Liver (tissue), 2 donors: ENCODE measurements at regions not wholly inside any gene's neighbourhood (a gene's known extent, or its start where the extent isn't known, plus 50 kb on each side); places are given as distances from the start of the nearest gene placed in this dataset.

ENCODE experiments used
- TF ChIP-seq, protein P1 (sequence below): fragments of 150-350 bp; IDR thresholded peaks from 2 replicates; pipeline ENCODE4 v1.5.1; 2017; ENCODE audit warnings: improper control_type of control experiment, low read depth, low read length; ENCODE audit not compliant: missing input control
- TF ChIP-seq, protein P2 (sequence below): IDR thresholded peaks from 2 replicates; pipeline ENCODE4 v1.6.1; 2016; ENCODE audit warnings: antibody characterized with exemption
- TF ChIP-seq, protein P3 (sequence below): IDR thresholded peaks from 2 replicates; pipeline ENCODE4 v1.6.1; 2016; ENCODE audit warnings: antibody characterized with exemption, mild to moderate bottlenecking
- donor health status: healthy.

DNA sequence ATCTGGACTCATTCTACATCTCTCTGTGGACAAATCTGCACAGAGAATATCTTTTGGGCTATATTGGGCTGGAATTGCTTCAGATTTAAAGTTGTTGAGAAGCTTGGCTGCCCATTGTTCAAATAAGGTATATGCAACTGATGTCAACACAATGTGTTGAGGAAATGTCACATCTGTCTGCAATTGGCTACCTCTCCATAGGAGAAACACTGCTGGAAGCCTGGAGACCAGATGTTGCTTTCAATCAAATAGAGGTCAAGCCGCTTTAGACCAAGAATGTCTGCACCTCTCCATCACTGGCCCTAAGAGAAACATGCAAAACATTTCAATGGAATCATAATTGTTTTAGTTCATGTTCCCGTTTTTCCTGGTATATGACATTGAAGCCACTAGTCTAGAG is 720.2 kb downstream of the SLC4A3 start:
- TF ChIP-seq, protein P1, sequence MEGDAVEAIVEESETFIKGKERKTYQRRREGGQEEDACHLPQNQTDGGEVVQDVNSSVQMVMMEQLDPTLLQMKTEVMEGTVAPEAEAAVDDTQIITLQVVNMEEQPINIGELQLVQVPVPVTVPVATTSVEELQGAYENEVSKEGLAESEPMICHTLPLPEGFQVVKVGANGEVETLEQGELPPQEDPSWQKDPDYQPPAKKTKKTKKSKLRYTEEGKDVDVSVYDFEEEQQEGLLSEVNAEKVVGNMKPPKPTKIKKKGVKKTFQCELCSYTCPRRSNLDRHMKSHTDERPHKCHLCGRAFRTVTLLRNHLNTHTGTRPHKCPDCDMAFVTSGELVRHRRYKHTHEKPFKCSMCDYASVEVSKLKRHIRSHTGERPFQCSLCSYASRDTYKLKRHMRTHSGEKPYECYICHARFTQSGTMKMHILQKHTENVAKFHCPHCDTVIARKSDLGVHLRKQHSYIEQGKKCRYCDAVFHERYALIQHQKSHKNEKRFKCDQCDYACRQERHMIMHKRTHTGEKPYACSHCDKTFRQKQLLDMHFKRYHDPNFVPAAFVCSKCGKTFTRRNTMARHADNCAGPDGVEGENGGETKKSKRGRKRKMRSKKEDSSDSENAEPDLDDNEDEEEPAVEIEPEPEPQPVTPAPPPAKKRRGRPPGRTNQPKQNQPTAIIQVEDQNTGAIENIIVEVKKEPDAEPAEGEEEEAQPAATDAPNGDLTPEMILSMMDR, result no peak
- TF ChIP-seq, protein P2, sequence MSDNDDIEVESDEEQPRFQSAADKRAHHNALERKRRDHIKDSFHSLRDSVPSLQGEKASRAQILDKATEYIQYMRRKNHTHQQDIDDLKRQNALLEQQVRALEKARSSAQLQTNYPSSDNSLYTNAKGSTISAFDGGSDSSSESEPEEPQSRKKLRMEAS, result no peak
- TF ChIP-seq, protein P3, sequence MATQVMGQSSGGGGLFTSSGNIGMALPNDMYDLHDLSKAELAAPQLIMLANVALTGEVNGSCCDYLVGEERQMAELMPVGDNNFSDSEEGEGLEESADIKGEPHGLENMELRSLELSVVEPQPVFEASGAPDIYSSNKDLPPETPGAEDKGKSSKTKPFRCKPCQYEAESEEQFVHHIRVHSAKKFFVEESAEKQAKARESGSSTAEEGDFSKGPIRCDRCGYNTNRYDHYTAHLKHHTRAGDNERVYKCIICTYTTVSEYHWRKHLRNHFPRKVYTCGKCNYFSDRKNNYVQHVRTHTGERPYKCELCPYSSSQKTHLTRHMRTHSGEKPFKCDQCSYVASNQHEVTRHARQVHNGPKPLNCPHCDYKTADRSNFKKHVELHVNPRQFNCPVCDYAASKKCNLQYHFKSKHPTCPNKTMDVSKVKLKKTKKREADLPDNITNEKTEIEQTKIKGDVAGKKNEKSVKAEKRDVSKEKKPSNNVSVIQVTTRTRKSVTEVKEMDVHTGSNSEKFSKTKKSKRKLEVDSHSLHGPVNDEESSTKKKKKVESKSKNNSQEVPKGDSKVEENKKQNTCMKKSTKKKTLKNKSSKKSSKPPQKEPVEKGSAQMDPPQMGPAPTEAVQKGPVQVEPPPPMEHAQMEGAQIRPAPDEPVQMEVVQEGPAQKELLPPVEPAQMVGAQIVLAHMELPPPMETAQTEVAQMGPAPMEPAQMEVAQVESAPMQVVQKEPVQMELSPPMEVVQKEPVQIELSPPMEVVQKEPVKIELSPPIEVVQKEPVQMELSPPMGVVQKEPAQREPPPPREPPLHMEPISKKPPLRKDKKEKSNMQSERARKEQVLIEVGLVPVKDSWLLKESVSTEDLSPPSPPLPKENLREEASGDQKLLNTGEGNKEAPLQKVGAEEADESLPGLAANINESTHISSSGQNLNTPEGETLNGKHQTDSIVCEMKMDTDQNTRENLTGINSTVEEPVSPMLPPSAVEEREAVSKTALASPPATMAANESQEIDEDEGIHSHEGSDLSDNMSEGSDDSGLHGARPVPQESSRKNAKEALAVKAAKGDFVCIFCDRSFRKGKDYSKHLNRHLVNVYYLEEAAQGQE, result no peak
